IMR-90 (cell line): ENCODE measurements at regions not wholly inside any gene's neighbourhood (a gene's known extent, or its start where the extent isn't known, plus 50 kb on each side); places are given as distances from the start of the nearest gene placed in this dataset.

Experiments
- ATAC-seq: fragments of 200-7000 bp; cut with Tn5 transposase; 2 replicates; pipeline ENCODE4 v1.9.1; 2020; ENCODE audit warnings: low read depth, mild to moderate bottlenecking, moderate library complexity
- BruUV-seq: library from RNA; stranded (reverse); fragments of 400-500 nt; replicated peaks from 2 replicates; lab custom pipeline; 2021; lab: Mats Ljungman, UMichigan
- CTCF ChIA-PET: fragments of 300-600 bp; formaldehyde crosslinking; extraction: SDS; loops from one replicate; lab custom pipeline; 2021; ENCODE audit warnings: antibody characterized with exemption; lab: Yijun Ruan, JAX
- POLR2A ChIA-PET: fragments of 300-600 bp; sonication (Branson Sonifier 250); formaldehyde crosslinking; loops from one replicate; lab custom pipeline; 2022; ENCODE audit warnings: antibody characterized with exemption; ENCODE audit not compliant: unreplicated experiment; lab: Charles Lee
- DNase-seq: peaks from one replicate; pipeline ENCODE4 v3.0.0; 2013
- H2AFZ ChIP-seq: replicated peaks from 2 replicates; pipeline ENCODE3; 2013; ENCODE audit warnings: low read length, mild to moderate bottlenecking; ENCODE audit not compliant: poor library complexity
- H2AK5ac ChIP-seq: 2 replicates; pipeline ENCODE4 v1.6.1; 2013; ENCODE audit warnings: low read depth, low read length, inconsistent platforms
- H2AK9ac ChIP-seq: replicated peaks from 2 replicates; pipeline ENCODE3; 2013; ENCODE audit warnings: mild to moderate bottlenecking, low read depth, low read length, moderate library complexity; ENCODE audit not compliant: poor library complexity
- H2BK120ac ChIP-seq: 2 replicates; pipeline ENCODE4 v1.6.1; 2013; ENCODE audit warnings: low read depth, low read length, inconsistent platforms
- H2BK15ac ChIP-seq: 3 replicates; pipeline ENCODE4 v1.6.1; 2013; ENCODE audit warnings: low read depth, low read length, inconsistent platforms
- H2BK20ac ChIP-seq: 2 replicates; pipeline ENCODE4 v1.6.1; 2013; ENCODE audit warnings: low read depth, mild to moderate bottlenecking, inconsistent platforms, low read length, moderate library complexity
- H2BK5ac ChIP-seq: 2 replicates; pipeline ENCODE4 v1.6.1; 2013; ENCODE audit warnings: mild to moderate bottlenecking, low read depth, low read length, inconsistent platforms; ENCODE audit not compliant: poor library complexity, severe bottlenecking
- H3K14ac ChIP-seq: replicated peaks from 2 replicates; pipeline ENCODE4 v1.6.1; 2013; ENCODE audit warnings: low read depth, low read length, inconsistent platforms
- H3K18ac ChIP-seq: 2 replicates; pipeline ENCODE4 v1.6.1; 2013; ENCODE audit warnings: low read depth, low read length, control low read depth
- H3K23ac ChIP-seq: 2 replicates; pipeline ENCODE4 v1.6.1; 2013; ENCODE audit warnings: low read depth, low read length, inconsistent platforms
- H3K27ac ChIP-seq: 2 replicates; pipeline ENCODE4 v1.5.1; 2013; ENCODE audit warnings: mild to moderate bottlenecking, control low read depth, low read length; ENCODE audit not compliant: insufficient read depth
- H3K27me3 ChIP-seq: 2 replicates; pipeline ENCODE4 v1.6.1; 2013; ENCODE audit warnings: low read length; ENCODE audit not compliant: control insufficient read depth, insufficient read depth
- H3K36me3 ChIP-seq: 2 replicates; pipeline ENCODE4 v1.6.1; 2013; ENCODE audit warnings: low read length, mixed read lengths; ENCODE audit not compliant: control insufficient read depth, insufficient read depth
- H3K4ac ChIP-seq: 2 replicates; pipeline ENCODE4 v1.6.1; 2013; ENCODE audit warnings: low read depth, low read length, inconsistent platforms
- H3K4me1 ChIP-seq: 2 replicates; pipeline ENCODE4 v1.6.1; 2013; ENCODE audit warnings: low read length, mixed read lengths; ENCODE audit not compliant: control insufficient read depth, insufficient read depth
- H3K4me2 ChIP-seq: 2 replicates; pipeline ENCODE4 v1.6.1; 2013; ENCODE audit warnings: low read depth, mild to moderate bottlenecking, control low read depth, low read length, moderate library complexity
- H3K4me3 ChIP-seq: 2 replicates; pipeline ENCODE4 v1.5.1; 2013; ENCODE audit warnings: low read depth, mild to moderate bottlenecking, control low read depth, low read length, moderate library complexity; ENCODE audit not compliant: insufficient read depth
- H3K56ac ChIP-seq: 2 replicates; pipeline ENCODE4 v1.6.1; 2013; ENCODE audit warnings: low read length, inconsistent platforms; ENCODE audit not compliant: insufficient read depth; ENCODE audit errors: extremely low read depth
- H3K79me1 ChIP-seq, 2 experiments: 2 replicates each; pipeline ENCODE4 v1.6.1; 2013; ENCODE audit warnings: low read length in 2 of 2, inconsistent platforms in 1 of 2, low read depth in 1 of 2
- H3K9ac ChIP-seq: 2 replicates; pipeline ENCODE4 v1.6.1; 2013; ENCODE audit warnings: low read depth, low read length, control low read depth
- H3K9me1 ChIP-seq: 2 replicates; pipeline ENCODE4 v1.6.1; 2013; ENCODE audit warnings: low read length, inconsistent platforms; ENCODE audit not compliant: insufficient read depth
- H3K9me3 ChIP-seq: 2 replicates; pipeline ENCODE4 v1.6.1; 2013; ENCODE audit warnings: low read length; ENCODE audit not compliant: control insufficient read depth, insufficient read depth
- H4K20me1 ChIP-seq: 2 replicates; pipeline ENCODE4 v1.6.1; 2013; ENCODE audit warnings: low read length, inconsistent platforms; ENCODE audit not compliant: insufficient read depth
- H4K5ac ChIP-seq: 2 replicates; pipeline ENCODE4 v1.6.1; 2013; ENCODE audit warnings: mild to moderate bottlenecking, low read depth, low read length, control low read depth
- H4K8ac ChIP-seq, 2 experiments: 2 replicates each; pipeline ENCODE4 v1.6.1; 2013; ENCODE audit warnings: low read depth in 2 of 2, low read length in 2 of 2, control low read depth in 1 of 2, inconsistent platforms in 1 of 2
- H4K91ac ChIP-seq: 2 replicates; pipeline ENCODE4 v1.6.1; 2013; ENCODE audit warnings: low read depth, low read length, inconsistent platforms; ENCODE audit not compliant: insufficient read depth
- BHLHE40 ChIP-seq: fragments of 150-350 bp; IDR thresholded peaks from 2 replicates; pipeline ENCODE4 v1.6.1; 2016; ENCODE audit warnings: mild to moderate bottlenecking, low read depth, low read length
- CTCF ChIP-seq: conservative IDR thresholded peaks from 2 replicates; pipeline ENCODE4 v1.5.1; 2012; ENCODE audit warnings: mild to moderate bottlenecking, low read depth, low read length, improper control_type of control experiment
- FOS ChIP-seq: fragments of 150-350 bp; IDR thresholded peaks from 2 replicates; pipeline ENCODE4 v1.6.1; 2016; ENCODE audit warnings: low read depth, low read length
- MAZ ChIP-seq: IDR thresholded peaks from 2 replicates; pipeline ENCODE4 v1.6.1; 2012; ENCODE audit warnings: low read depth, mild to moderate bottlenecking, low read length, improper control_type of control experiment, moderate library complexity, borderline replicate concordance
- MXI1 ChIP-seq: IDR thresholded peaks from 2 replicates; pipeline ENCODE4 v1.6.1; 2012; ENCODE audit warnings: low read depth, mild to moderate bottlenecking, low read length, moderate library complexity, borderline replicate concordance
- NFE2L2 ChIP-seq: fragments of 150-350 bp; IDR thresholded peaks from 2 replicates; pipeline ENCODE4 v1.6.1; 2016; ENCODE audit warnings: low read depth, mild to moderate bottlenecking, low read length
- POLR2A ChIP-seq: IDR thresholded peaks from 2 replicates; pipeline ENCODE4 v1.6.1; 2012; ENCODE audit warnings: mild to moderate bottlenecking, low read depth, low read length
- RCOR1 ChIP-seq: IDR thresholded peaks from 2 replicates; pipeline ENCODE4 v1.6.1; 2012; ENCODE audit warnings: mild to moderate bottlenecking, low read length, improper control_type of control experiment; ENCODE audit not compliant: insufficient replicate concordance
- RFX5 ChIP-seq: IDR thresholded peaks from 2 replicates; pipeline ENCODE4 v1.8.0; 2012; ENCODE audit warnings: low read depth, mild to moderate bottlenecking, low read length, moderate library complexity
- SMC3 ChIP-seq: fragments of 150-350 bp; IDR thresholded peaks from 2 replicates; pipeline ENCODE4 v1.6.1; 2016; ENCODE audit warnings: low read depth, mild to moderate bottlenecking, antibody characterized with exemption, low read length, moderate library complexity
- WGBS, 2 experiments: methylation state at CpG; one replicate each; pipeline versions ENCODE4 v1.1.5 to v1.1.7; 2013; ENCODE audit warnings: missing lambda C conversion rate in 2 of 2; ENCODE audit not compliant: insufficient read length in 1 of 2; ENCODE audit errors: extremely low coverage in 2 of 2; 5-methylcytosine and 5-hydroxymethylcytosine counted together
- dilution Hi-C: fragments of 300-500 bp; cut with HindIII; formaldehyde crosslinking; loops from one replicate; pipeline ENCODE4 v1.14.3; 2018; ENCODE audit warnings: low sequenced_read_pairs; ENCODE audit not compliant: unreplicated experiment
- in situ Hi-C: fragments of 300-500 bp; cut with MboI; formaldehyde crosslinking; loops from 3 replicates; pipeline ENCODE4 v1.14.3; 2019; ENCODE audit warnings: low sequenced_read_pairs, inconsistent platforms, mixed read lengths
- intact Hi-C: fragments of 100-400 bp; cut with micrococcal nuclease; formaldehyde crosslinking; loops from 2 replicates; pipeline ENCODE4 v1.10.0; 2022
- TF ChIP-seq, protein P1 (sequence below): fragments of 150-350 bp; IDR thresholded peaks from 2 replicates; pipeline ENCODE4 v1.6.1; 2017; ENCODE audit warnings: mild to moderate bottlenecking, antibody characterized with exemption, low read length, low read depth
- TF ChIP-seq, protein P2 (sequence below): fragments of 150-350 bp; IDR thresholded peaks from 2 replicates; pipeline ENCODE4 v1.6.1; 2016; ENCODE audit warnings: low read depth, mild to moderate bottlenecking, low read length, moderate library complexity, borderline replicate concordance

DNA sequence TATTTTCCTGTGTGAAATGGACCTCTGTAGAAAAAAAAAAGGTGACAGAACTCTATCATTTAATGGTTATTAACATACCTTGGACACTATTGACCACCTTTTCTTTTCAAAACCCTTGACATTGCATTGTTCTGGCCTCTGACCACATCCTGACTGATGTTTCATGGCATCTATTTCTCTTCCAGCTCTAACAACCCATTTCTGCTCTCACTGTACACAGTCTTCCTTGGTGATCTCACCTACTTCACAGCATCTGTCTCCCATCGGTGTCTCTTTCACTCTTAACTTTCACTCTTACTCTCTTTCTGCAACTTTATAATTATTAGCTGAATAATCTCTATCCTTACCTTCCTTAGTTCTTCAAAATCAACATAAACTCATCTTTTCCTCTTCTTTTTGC, 217.4 kb upstream of the CD96 start:
- Histone ChIP-seq H2AK9ac (no peak overlapping the region), H3K9me3 (no peaks in the 10 kb centered on the region), H4K91ac (no peak overlapping the region), H2BK20ac (no peak overlapping the region), H2BK15ac (no peak overlapping the region), H3K27ac (no peak overlapping the region), H4K5ac (no peak overlapping the region), H2AFZ (no peak overlapping the region), H3K18ac (no peak overlapping the region), H2BK120ac (no peak overlapping the region), H3K27me3 (no peaks in the 10 kb centered on the region), H3K4ac (no peak overlapping the region), H3K23ac (no peak overlapping the region), H3K79me1 (no peaks in the 10 kb centered on the region), H4K20me1 (no peaks in the 10 kb centered on the region), H3K9me1 (no peaks in the 10 kb centered on the region; the same call in 1 of the 2 replicates), H3K4me3 (no peak overlapping the region), H3K14ac (no peak overlapping the region), H2AK5ac (no peak overlapping the region), H3K4me1 (no peaks in the 10 kb centered on the region), H3K9ac (no peak overlapping the region), H3K36me3 (no peaks in the 10 kb centered on the region), H3K4me2 (no peak overlapping the region), H3K56ac (no peak overlapping the region), H2BK5ac (no peak overlapping the region), H4K8ac (no peak overlapping the region)
- POLR2A ChIA-PET = no interaction called here
- WGBS, 2 experiments = no CpG with 5 or more reads among the region's 1 CpG
- in situ Hi-C loops (no loop called here), dilution Hi-C loops (no loop called here), intact Hi-C loops (no loop called here)
- TF ChIP-seq RCOR1 (no peak), NFE2L2 (no peak), POLR2A (no peak), MXI1 (no peak), MAZ (no peak), SMC3 (no peak), CTCF (no peak), FOS (no peak), BHLHE40 (no peak), RFX5 (no peak)
- TF ChIP-seq, protein P1, sequence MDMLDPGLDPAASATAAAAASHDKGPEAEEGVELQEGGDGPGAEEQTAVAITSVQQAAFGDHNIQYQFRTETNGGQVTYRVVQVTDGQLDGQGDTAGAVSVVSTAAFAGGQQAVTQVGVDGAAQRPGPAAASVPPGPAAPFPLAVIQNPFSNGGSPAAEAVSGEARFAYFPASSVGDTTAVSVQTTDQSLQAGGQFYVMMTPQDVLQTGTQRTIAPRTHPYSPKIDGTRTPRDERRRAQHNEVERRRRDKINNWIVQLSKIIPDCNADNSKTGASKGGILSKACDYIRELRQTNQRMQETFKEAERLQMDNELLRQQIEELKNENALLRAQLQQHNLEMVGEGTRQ = no peak
- TF ChIP-seq, protein P2, sequence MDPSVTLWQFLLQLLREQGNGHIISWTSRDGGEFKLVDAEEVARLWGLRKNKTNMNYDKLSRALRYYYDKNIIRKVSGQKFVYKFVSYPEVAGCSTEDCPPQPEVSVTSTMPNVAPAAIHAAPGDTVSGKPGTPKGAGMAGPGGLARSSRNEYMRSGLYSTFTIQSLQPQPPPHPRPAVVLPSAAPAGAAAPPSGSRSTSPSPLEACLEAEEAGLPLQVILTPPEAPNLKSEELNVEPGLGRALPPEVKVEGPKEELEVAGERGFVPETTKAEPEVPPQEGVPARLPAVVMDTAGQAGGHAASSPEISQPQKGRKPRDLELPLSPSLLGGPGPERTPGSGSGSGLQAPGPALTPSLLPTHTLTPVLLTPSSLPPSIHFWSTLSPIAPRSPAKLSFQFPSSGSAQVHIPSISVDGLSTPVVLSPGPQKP = no peak
- CTCF ChIA-PET = no interaction called here
- no peak for DNase-seq
- BruUV-seq = no TSS peak
- no peak for ATAC-seq
